HL-60 (cell line): ENCODE measurements at regions not wholly inside any gene's neighbourhood (a gene's known extent, or its start where the extent isn't known, plus 50 kb on each side); places are given as distances from the start of the nearest gene placed in this dataset.

Experiments
- DNase-seq, 2 experiments: peaks; one replicate each; pipeline ENCODE4 v3.0.0-alpha.2; 2010 to 2020; ENCODE audit warnings: low read depth in 1 of 2, low spot score in 1 of 2
- H3K27ac ChIP-seq: fragments of 250-450 bp; sonication (Bioruptor Pico); replicated peaks from 2 replicates; pipeline ENCODE4 v1.5.1; 2020; ENCODE audit warnings: mild to moderate bottlenecking, moderate library complexity
- H3K27me3 ChIP-seq: fragments of 250-450 bp; sonication (Bioruptor Pico); 2 replicates; pipeline ENCODE4 v1.5.1; 2021; ENCODE audit warnings: mild to moderate bottlenecking, moderate library complexity; ENCODE audit not compliant: insufficient read depth, poor library complexity, severe bottlenecking
- H3K4me3 ChIP-seq: replicated peaks from 2 replicates; pipeline ENCODE4 v1.5.1; 2011; ENCODE audit warnings: mild to moderate bottlenecking, control low read depth, low read length; ENCODE audit not compliant: insufficient read depth
- CTCF ChIP-seq: IDR thresholded peaks from one replicate; pipeline ENCODE4 v1.5.1; 2011; ENCODE audit warnings: low read length, control low read depth, inconsistent platforms; ENCODE audit not compliant: insufficient read depth
- GABPA ChIP-seq: IDR thresholded peaks from 2 replicates; pipeline ENCODE4 v1.6.1; 2012; ENCODE audit warnings: low read depth
- POLR2AphosphoS5 ChIP-seq: IDR thresholded peaks from 2 replicates; pipeline ENCODE4 v1.6.1; 2012; ENCODE audit warnings: low read depth
- REST ChIP-seq: IDR thresholded peaks from 2 replicates; pipeline ENCODE4 v1.6.1; 2012; ENCODE audit warnings: low read depth; ENCODE audit not compliant: insufficient replicate concordance
- SPI1 ChIP-seq: IDR thresholded peaks from 2 replicates; pipeline ENCODE4 v1.6.1; 2012; ENCODE audit warnings: low read depth, mild to moderate bottlenecking, borderline replicate concordance

DNA sequence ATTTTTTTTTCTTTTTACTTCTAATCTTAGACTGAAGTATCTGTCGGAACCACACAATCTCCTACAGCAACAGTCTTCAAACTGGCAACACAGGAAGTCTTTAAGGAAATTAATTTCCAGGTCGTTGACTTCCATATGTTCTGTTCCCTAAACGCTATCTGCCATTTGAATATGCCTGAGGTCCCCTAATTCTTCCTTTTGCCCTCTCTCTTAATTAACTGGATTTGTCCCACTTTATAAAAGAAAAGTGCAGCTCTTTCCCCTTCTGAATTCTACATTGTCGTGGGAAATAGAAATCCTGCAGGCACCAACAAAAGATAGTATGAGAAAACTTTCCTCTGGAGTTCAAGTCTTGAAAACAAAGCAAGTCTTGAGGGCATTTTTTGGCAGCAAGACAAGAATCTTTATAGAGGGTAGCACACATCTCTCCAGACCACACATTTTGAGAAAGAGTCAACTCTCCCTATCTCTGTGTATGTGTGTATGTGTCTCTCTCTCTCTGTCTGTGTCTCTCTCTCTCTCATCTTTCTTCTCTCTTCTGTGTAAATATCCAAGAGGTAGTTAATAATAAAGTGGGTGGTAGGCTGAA, 879.8 kb downstream of the SOCS6 start:
- Histone ChIP-seq H3K4me3 (no peak overlapping the region), H3K27me3 (no peaks in the 10 kb centered on the region), H3K27ac (no peak overlapping the region)
- TF ChIP-seq SPI1 (no peak), REST (no peak), CTCF (no peak), POLR2AphosphoS5 (no peak), GABPA (no peak)
- no peak for DNase-seq

- DNase-seq, result no peak
- no peaks in the 10 kb centered on the region for H3K27me3 ChIP-seq
- no peak overlapping the region for H3K27ac ChIP-seq
- no peak overlapping the region for H3K4me3 ChIP-seq
- no peak for TF ChIP-seq REST
- no peak for TF ChIP-seq SPI1
- no peak for TF ChIP-seq GABPA
- no peak for TF ChIP-seq POLR2AphosphoS5
- no peak for TF ChIP-seq CTCF
Observed at GRCh38 chr18:71136487-71136886, 847.6 kb downstream of the SOCS6 start.

- Histone ChIP-seq H3K27me3 (no peaks in the 10 kb centered on the region), H3K27ac (no peak overlapping the region), H3K4me3 (no peak overlapping the region)
- DNase-seq, result no peak
- TF ChIP-seq SPI1 (no peak), GABPA (no peak), REST (no peak), CTCF (no peak), POLR2AphosphoS5 (no peak)
Observed at GRCh38 chr18:71134122-71134521, 845.3 kb downstream of the SOCS6 start.
